H9 (cell line): ENCODE measurements at regions not wholly inside any gene's neighbourhood (a gene's known extent, or its start where the extent isn't known, plus 50 kb on each side); places are given as distances from the start of the nearest gene placed in this dataset.

Experiments
- DNase-seq: peaks from one replicate; pipeline ENCODE4 v3.0.0-alpha.2; 2017
- H2AFZ ChIP-seq: one replicate; pipeline ENCODE4 v1.6.1; 2013; ENCODE audit warnings: mild to moderate bottlenecking, low read length, control low read depth, moderate library complexity
- H2AK5ac ChIP-seq: 2 replicates; pipeline ENCODE4 v1.6.1; 2013; ENCODE audit warnings: low read length, control low read depth, mixed read lengths; ENCODE audit not compliant: insufficient read length
- H2BK120ac ChIP-seq: one replicate; pipeline ENCODE4 v1.6.1; 2013; ENCODE audit warnings: low read depth, mild to moderate bottlenecking, low read length, control low read depth, inconsistent platforms; ENCODE audit not compliant: poor library complexity, severe bottlenecking
- H2BK12ac ChIP-seq: 2 replicates; pipeline ENCODE4 v1.6.1; 2013; ENCODE audit warnings: low read length, control low read depth, mixed read lengths, low read depth; ENCODE audit not compliant: insufficient read length
- H2BK15ac ChIP-seq: 2 replicates; pipeline ENCODE4 v1.6.1; 2013; ENCODE audit warnings: low read depth, low read length, control low read depth
- H2BK20ac ChIP-seq: one replicate; pipeline ENCODE4 v1.6.1; 2013; ENCODE audit warnings: low read depth, mild to moderate bottlenecking, low read length, control low read depth, inconsistent platforms; ENCODE audit not compliant: poor library complexity, severe bottlenecking
- H2BK5ac ChIP-seq: 2 replicates; pipeline ENCODE4 v1.6.1; 2013; ENCODE audit warnings: low read length, control low read depth, mixed read lengths; ENCODE audit not compliant: insufficient read length
- H3K14ac ChIP-seq: 2 replicates; pipeline ENCODE4 v1.6.1; 2013; ENCODE audit warnings: low read length, control low read depth; ENCODE audit not compliant: insufficient read depth
- H3K18ac ChIP-seq: 2 replicates; pipeline ENCODE4 v1.6.1; 2013; ENCODE audit warnings: low read depth, mild to moderate bottlenecking, mixed read lengths, low read length, control low read depth; ENCODE audit not compliant: insufficient read length
- H3K23ac ChIP-seq: 2 replicates; pipeline ENCODE4 v1.6.1; 2013; ENCODE audit warnings: low read length, control low read depth, mixed read lengths, low read depth; ENCODE audit not compliant: insufficient read length
- H3K23me2 ChIP-seq: 2 replicates; pipeline ENCODE4 v1.6.1; 2013; ENCODE audit warnings: low read depth, mild to moderate bottlenecking, mixed read lengths, low read length, control low read depth; ENCODE audit not compliant: insufficient read length, poor library complexity, severe bottlenecking
- H3K27ac ChIP-seq: 2 replicates; pipeline ENCODE4 v1.5.1; 2013; ENCODE audit warnings: low read length, control low read depth, mixed read lengths, low read depth; ENCODE audit not compliant: insufficient read length
- H3K27me3 ChIP-seq: 2 replicates; pipeline ENCODE4 v1.6.1; 2013; ENCODE audit warnings: low read length, control low read depth, inconsistent platforms; ENCODE audit not compliant: insufficient read depth
- H3K4ac ChIP-seq: 2 replicates; pipeline ENCODE4 v1.6.1; 2013; ENCODE audit warnings: low read depth, mild to moderate bottlenecking, control low read depth, inconsistent platforms, low read length, moderate library complexity
- H3K4me1 ChIP-seq: 2 replicates; pipeline ENCODE4 v1.6.1; 2013; ENCODE audit warnings: low read length, control low read depth, inconsistent platforms; ENCODE audit not compliant: insufficient read depth
- H3K4me2 ChIP-seq: 2 replicates; pipeline ENCODE4 v1.6.1; 2013; ENCODE audit warnings: low read length, control low read depth, mixed read lengths; ENCODE audit not compliant: insufficient read length, insufficient read depth
- H3K56ac ChIP-seq: 2 replicates; pipeline ENCODE4 v1.6.1; 2013; ENCODE audit warnings: low read depth, mild to moderate bottlenecking, mixed read lengths, low read length, control low read depth; ENCODE audit not compliant: insufficient read length
- H3K79me1 ChIP-seq: 2 replicates; pipeline ENCODE4 v1.6.1; 2013; ENCODE audit warnings: low read depth, mild to moderate bottlenecking, moderate library complexity, low read length, control low read depth, inconsistent platforms; ENCODE audit not compliant: insufficient read depth, poor library complexity, severe bottlenecking
- H3K79me2 ChIP-seq: 2 replicates; pipeline ENCODE4 v1.6.1; 2013; ENCODE audit warnings: low read length, control low read depth, inconsistent platforms; ENCODE audit not compliant: insufficient read depth
- H3K9ac ChIP-seq: 2 replicates; pipeline ENCODE4 v1.6.1; 2013; ENCODE audit warnings: low read length, control low read depth, mixed read lengths; ENCODE audit not compliant: insufficient read length; ENCODE audit errors: extremely low read depth
- H3K9me3 ChIP-seq: one replicate; pipeline ENCODE4 v1.6.1; 2013; ENCODE audit warnings: low read depth, low read length, inconsistent platforms; ENCODE audit not compliant: control insufficient read depth
- H3T11ph ChIP-seq: one replicate; pipeline ENCODE4 v1.6.1; 2013; ENCODE audit warnings: mild to moderate bottlenecking, low read length, control low read depth, inconsistent platforms
- H4K20me1 ChIP-seq: one replicate; pipeline ENCODE4 v1.6.1; 2013; ENCODE audit not compliant: control insufficient read depth, insufficient read length, insufficient read depth
- H4K5ac ChIP-seq: 2 replicates; pipeline ENCODE4 v1.6.1; 2013; ENCODE audit warnings: low read depth, mild to moderate bottlenecking, mixed read lengths, low read length, control low read depth; ENCODE audit not compliant: insufficient read length
- H4K8ac ChIP-seq: replicated peaks from 2 replicates; pipeline ENCODE4 v1.6.1; 2013; ENCODE audit warnings: low read length, control low read depth, mixed read lengths, low read depth; ENCODE audit not compliant: insufficient read length
- H4K91ac ChIP-seq: 2 replicates; pipeline ENCODE4 v1.6.1; 2013; ENCODE audit warnings: low read depth, mild to moderate bottlenecking, moderate library complexity, mixed read lengths, low read length, control low read depth; ENCODE audit not compliant: insufficient read length
- H3K27ac Mint-ChIP-seq, 3 experiments: 2 replicates in 2 of 3; 3 replicates in 1 of 3; pipeline ENCODE4 v1.8.0; 2020 to 2021; ENCODE audit warnings: mixed read lengths in 3 of 3, mild to moderate bottlenecking in 1 of 3, moderate library complexity in 1 of 3
- H3K27me3 Mint-ChIP-seq: 2 replicates; pipeline ENCODE4 v1.8.0; 2021; ENCODE audit warnings: low read depth, mild to moderate bottlenecking, moderate library complexity, mixed read lengths
- H3K36me3 Mint-ChIP-seq, 3 experiments: 2 replicates in 2 of 3; 3 replicates in 1 of 3; pipeline ENCODE4 v1.8.0; 2020 to 2021; ENCODE audit warnings: low read depth in 3 of 3, mixed read lengths in 3 of 3; ENCODE audit not compliant: insufficient read depth in 1 of 3
- H3K4me1 Mint-ChIP-seq, 2 experiments: 2 replicates each; pipeline ENCODE4 v1.8.0; 2020; ENCODE audit warnings: mixed read lengths in 2 of 2
- H3K4me3 Mint-ChIP-seq, 2 experiments: 2 replicates in 1 of 2; 3 replicates in 1 of 2; pipeline ENCODE4 v1.8.0; 2020 to 2021; ENCODE audit warnings: mild to moderate bottlenecking in 2 of 2, mixed read lengths in 2 of 2, moderate library complexity in 1 of 2
- H3K9me3 Mint-ChIP-seq, 2 experiments: 2 replicates in 1 of 2; 3 replicates in 1 of 2; pipeline ENCODE4 v1.8.0; 2020; ENCODE audit warnings: mild to moderate bottlenecking in 2 of 2, mixed read lengths in 2 of 2, moderate library complexity in 1 of 2
- WGBS: extraction: QIAGEN DNeasy Blood & Tissue Kit; methylation state at CpG from one replicate; pipeline ENCODE4 v1.1.7; 2013; ENCODE audit warnings: missing lambda C conversion rate, low lambda C conversion rate, mixed read lengths; ENCODE audit not compliant: insufficient read length; ENCODE audit errors: extremely low coverage; 5-methylcytosine and 5-hydroxymethylcytosine counted together
- TF ChIP-seq, protein P1 (sequence below): fragments of 200-600 bp; sonication (generic); conservative IDR thresholded peaks from 3 replicates; pipeline ENCODE4 v1.8.0; 2021; ENCODE audit warnings: antibody characterized with exemption, mild to moderate bottlenecking

DNA sequence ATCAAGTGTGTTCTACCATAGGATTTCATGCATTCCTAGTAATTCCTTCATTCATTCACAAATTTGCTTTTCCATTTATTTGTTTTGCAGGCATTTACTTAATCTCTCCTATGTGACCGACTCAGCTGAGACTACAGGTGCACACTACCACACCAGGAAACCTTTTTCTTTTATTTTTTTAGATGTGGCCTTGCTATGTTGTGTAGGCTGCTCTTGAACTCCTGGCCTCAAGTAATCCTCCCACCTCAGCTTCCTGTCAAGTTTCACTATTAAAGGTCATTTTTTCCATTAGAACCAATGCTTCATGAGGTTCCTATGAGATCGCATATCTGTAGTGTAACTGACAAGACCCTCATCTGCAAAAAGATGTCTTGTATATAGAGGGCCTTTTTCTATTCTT is 1218.7 kb downstream of the VRK1 start:
- H3K27ac Mint-ChIP-seq, result no peak overlapping the region
- no peak overlapping the region for H2AK5ac ChIP-seq
- no peak overlapping the region for H4K8ac ChIP-seq
- H3T11ph ChIP-seq, result no peak overlapping the region
- H3K9me3 Mint-ChIP-seq, result no peaks in the 10 kb centered on the region
- no peak for DNase-seq
- no peak overlapping the region for H2BK20ac ChIP-seq
- H3K56ac ChIP-seq, result no peak overlapping the region
- H2BK5ac ChIP-seq, result no peak overlapping the region
- H2AFZ ChIP-seq, result no peak overlapping the region
- no peak overlapping the region for H4K5ac ChIP-seq
- no peaks in the 10 kb centered on the region for H3K4me1 ChIP-seq
- no peak overlapping the region for H3K18ac ChIP-seq
- no peak overlapping the region for H3K27ac ChIP-seq
- WGBS, result no CpG with 5 or more reads among the region's 2 CpGs
- no peaks in the 10 kb centered on the region for H4K20me1 ChIP-seq
- H4K91ac ChIP-seq, result no peak overlapping the region
- no peak overlapping the region for H3K4me2 ChIP-seq
- no peak overlapping the region for H3K4ac ChIP-seq
- no peak overlapping the region for H3K9ac ChIP-seq
- H3K79me1 ChIP-seq, result no peaks in the 10 kb centered on the region
- H3K27me3 Mint-ChIP-seq, result no peaks in the 10 kb centered on the region
- H3K27me3 ChIP-seq, result no peaks in the 10 kb centered on the region
- no peak overlapping the region for H2BK15ac ChIP-seq
- no peak overlapping the region for H3K23ac ChIP-seq
- no peaks in the 10 kb centered on the region for H3K79me2 ChIP-seq
- no peak overlapping the region for H2BK12ac ChIP-seq
- H3K9me3 ChIP-seq, result no peaks in the 10 kb centered on the region
- H3K4me1 Mint-ChIP-seq, result peaks cover 7 to 8% of the 10 kb centered on the region in 2 experiments
- TF ChIP-seq, protein P1, sequence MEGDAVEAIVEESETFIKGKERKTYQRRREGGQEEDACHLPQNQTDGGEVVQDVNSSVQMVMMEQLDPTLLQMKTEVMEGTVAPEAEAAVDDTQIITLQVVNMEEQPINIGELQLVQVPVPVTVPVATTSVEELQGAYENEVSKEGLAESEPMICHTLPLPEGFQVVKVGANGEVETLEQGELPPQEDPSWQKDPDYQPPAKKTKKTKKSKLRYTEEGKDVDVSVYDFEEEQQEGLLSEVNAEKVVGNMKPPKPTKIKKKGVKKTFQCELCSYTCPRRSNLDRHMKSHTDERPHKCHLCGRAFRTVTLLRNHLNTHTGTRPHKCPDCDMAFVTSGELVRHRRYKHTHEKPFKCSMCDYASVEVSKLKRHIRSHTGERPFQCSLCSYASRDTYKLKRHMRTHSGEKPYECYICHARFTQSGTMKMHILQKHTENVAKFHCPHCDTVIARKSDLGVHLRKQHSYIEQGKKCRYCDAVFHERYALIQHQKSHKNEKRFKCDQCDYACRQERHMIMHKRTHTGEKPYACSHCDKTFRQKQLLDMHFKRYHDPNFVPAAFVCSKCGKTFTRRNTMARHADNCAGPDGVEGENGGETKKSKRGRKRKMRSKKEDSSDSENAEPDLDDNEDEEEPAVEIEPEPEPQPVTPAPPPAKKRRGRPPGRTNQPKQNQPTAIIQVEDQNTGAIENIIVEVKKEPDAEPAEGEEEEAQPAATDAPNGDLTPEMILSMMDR, result no peak
- H2BK120ac ChIP-seq, result no peak overlapping the region
- H3K4me3 Mint-ChIP-seq, result no peak overlapping the region
- H3K14ac ChIP-seq, result no peak overlapping the region
- no peaks in the 10 kb centered on the region for H3K23me2 ChIP-seq
- H3K36me3 Mint-ChIP-seq, result no peaks in the 10 kb centered on the region
